Lower lobe of right lung (tissue), 2 donors: ENCODE measurements at regions not wholly inside any gene's neighbourhood (a gene's known extent, or its start where the extent isn't known, plus 50 kb on each side); places are given as distances from the start of the nearest gene placed in this dataset.

Experiments used
- ATAC-seq, 2 donors: fragments of 200-7000 bp; cut with Tn5 transposase; one replicate each; pipeline ENCODE4 v1.9.1; 2020 to 2022; ENCODE audit warnings: mild to moderate bottlenecking in 2 of 2, moderate library complexity in 2 of 2
- DNase-seq: peaks from one replicate; pipeline ENCODE4 v3.0.0-alpha.2; 2020
- H3K27ac ChIP-seq: fragments of 200-600 bp; one replicate; pipeline ENCODE4 v1.8.0; 2022
- H3K27me3 ChIP-seq: fragments of 200-600 bp; one replicate; pipeline ENCODE4 v1.8.0; 2022; ENCODE audit warnings: low read depth
- H3K36me3 ChIP-seq: fragments of 200-600 bp; one replicate; pipeline ENCODE4 v1.8.0; 2022; ENCODE audit warnings: mild to moderate bottlenecking
- H3K4me1 ChIP-seq: fragments of 200-600 bp; one replicate; pipeline ENCODE4 v1.8.0; 2022
- H3K4me3 ChIP-seq: fragments of 200-600 bp; one replicate; pipeline ENCODE4 v1.8.0; 2022; ENCODE audit warnings: mild to moderate bottlenecking
- H3K9me3 ChIP-seq: fragments of 200-600 bp; one replicate; pipeline ENCODE4 v1.8.0; 2022
- CTCF ChIP-seq: fragments of 200-600 bp; IDR thresholded peaks from one replicate; pipeline ENCODE4 v1.8.0; 2022; ENCODE audit warnings: antibody characterized with exemption, mild to moderate bottlenecking
- intact Hi-C: fragments of 100-400 bp; cut with DNase I; formaldehyde crosslinking; loops from one replicate; pipeline ENCODE4 v1.11.0; 2022
- donor health status: DM: no; HTN: yes; CAD: no; lungs with severe emphysema.

GRCh38 chr4:104677116-104677515 is 182.4 kb upstream of the CXXC4 start:
- DNase-seq (no peak), ATAC-seq (no peak)
- Histone ChIP-seq H3K4me1 (no peaks in the 10 kb centered on the region), H3K27ac (no peak overlapping the region), H3K27me3 (no peaks in the 10 kb centered on the region), H3K9me3 (no peaks in the 10 kb centered on the region), H3K36me3 (no peaks in the 10 kb centered on the region), H3K4me3 (no peak overlapping the region)
- no peak for TF ChIP-seq CTCF
- intact Hi-C loops: no loop called here

GRCh38 chr4:104682311-104682710 is 187.6 kb upstream of the CXXC4 start:
- intact Hi-C loops: no loop called here
- Histone ChIP-seq H3K27me3 (no peaks in the 10 kb centered on the region), H3K9me3 (peaks cover 3% of the 10 kb centered on the region), H3K4me3 (no peak overlapping the region), H3K36me3 (no peaks in the 10 kb centered on the region), H3K4me1 (no peaks in the 10 kb centered on the region), H3K27ac (no peak overlapping the region)
- no peak for TF ChIP-seq CTCF
- ATAC-seq: no peak
- no peak for DNase-seq

- TF ChIP-seq CTCF: peak; percentile 28
- Histone ChIP-seq H3K9me3 (no peaks in the 10 kb centered on the region), H3K27ac (no peak overlapping the region), H3K4me1 (no peaks in the 10 kb centered on the region), H3K27me3 (no peaks in the 10 kb centered on the region), H3K4me3 (no peak overlapping the region), H3K36me3 (no peaks in the 10 kb centered on the region)
- ATAC-seq (no peak), DNase-seq (no peak)
- intact Hi-C loops: no loop called here
These were observed 199.0 kb upstream of the CXXC4 start for GRCh38 chr4:104693601-104694201.

GRCh38 chr4:104716584-104716983 is 221.9 kb upstream of the CXXC4 start:
- intact Hi-C loops: no loop called here
- H3K27me3 ChIP-seq: no peaks in the 10 kb centered on the region
- no peaks in the 10 kb centered on the region for H3K4me1 ChIP-seq
- H3K4me3 ChIP-seq: no peak overlapping the region
- no peak for ATAC-seq
- H3K36me3 ChIP-seq: no peaks in the 10 kb centered on the region
- no peak for DNase-seq
- TF ChIP-seq CTCF: no peak
- no peaks in the 10 kb centered on the region for H3K9me3 ChIP-seq
- no peak overlapping the region for H3K27ac ChIP-seq

DNA sequence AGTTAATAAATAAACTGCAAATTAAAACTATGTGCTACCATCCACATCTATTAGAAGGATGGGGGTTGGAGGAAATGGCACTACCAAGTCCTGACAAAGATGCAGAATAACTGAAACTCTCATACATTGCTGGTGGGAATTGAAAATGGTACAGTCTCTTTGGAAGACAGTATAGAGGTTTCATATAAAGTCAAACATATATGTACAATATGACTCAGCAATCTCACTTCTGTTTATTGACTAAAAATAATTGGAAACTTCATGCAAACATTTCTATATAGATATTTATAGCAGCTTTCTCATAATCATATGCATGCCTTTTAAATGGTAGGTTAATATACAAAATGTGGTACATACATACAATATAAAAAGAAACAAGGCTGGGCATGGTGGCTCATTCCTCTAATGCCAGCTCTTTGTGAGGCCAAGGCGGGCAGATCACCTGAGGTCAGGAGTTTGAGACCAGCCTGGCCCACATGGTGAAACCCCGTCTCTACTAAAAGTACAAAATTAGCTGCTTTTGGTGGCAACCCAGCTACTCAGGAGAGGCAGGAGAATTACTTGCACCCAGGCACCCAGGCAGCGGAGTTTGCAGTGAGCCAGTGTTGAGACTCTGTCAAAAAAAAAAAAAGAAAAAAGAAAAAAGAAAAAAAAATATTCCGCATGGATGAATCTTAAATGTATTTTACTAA is 225.0 kb upstream of the CXXC4 start:
- Histone ChIP-seq H3K4me1 (no peaks in the 10 kb centered on the region), H3K4me3 (no peak overlapping the region), H3K27ac (no peak overlapping the region), H3K36me3 (no peaks in the 10 kb centered on the region), H3K27me3 (no peaks in the 10 kb centered on the region), H3K9me3 (no peaks in the 10 kb centered on the region)
- DNase-seq (no peak), ATAC-seq (no peak)
- no peak for TF ChIP-seq CTCF
- intact Hi-C loops: no loop called here
